B cell (primary cell): ENCODE measurements at regions not wholly inside any gene's neighbourhood (a gene's known extent, or its start where the extent isn't known, plus 50 kb on each side); places are given as distances from the start of the nearest gene placed in this dataset.

Experiments used
- EZH2 ChIP-seq: IDR thresholded peaks from 2 replicates; pipeline ENCODE4 v1.6.1; 2012; ENCODE audit warnings: borderline replicate concordance, low read depth, mild to moderate bottlenecking, moderate library complexity, low read length; ENCODE audit not compliant: insufficient read depth, poor library complexity, severe bottlenecking
- TF ChIP-seq, protein P1 (sequence below): fragments of 200-600 bp; IDR thresholded peaks from one replicate; pipeline ENCODE4 v1.8.0; 2022; ENCODE audit warnings: antibody characterized with exemption, mild to moderate bottlenecking

DNA sequence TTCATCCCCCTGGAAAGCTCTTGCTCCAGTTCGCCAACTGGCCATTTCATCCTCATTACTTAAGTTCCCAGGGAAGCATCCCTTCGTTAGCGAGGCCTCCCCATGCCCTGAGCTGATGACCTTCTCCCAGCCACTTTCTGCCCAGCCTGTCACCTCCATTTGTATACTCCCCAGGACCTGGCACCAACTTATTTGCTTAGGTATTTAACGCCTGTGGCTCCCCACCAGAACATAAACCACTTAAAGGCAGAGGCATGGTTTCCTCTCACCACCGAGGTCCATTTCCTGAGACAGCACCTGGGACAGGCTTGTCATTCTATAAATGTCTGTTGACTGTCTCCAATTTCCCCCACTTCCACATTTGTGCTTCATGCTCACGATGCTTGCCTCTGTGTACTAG, 189.0 kb downstream of the ZNF621 start:
- TF ChIP-seq, protein P1, sequence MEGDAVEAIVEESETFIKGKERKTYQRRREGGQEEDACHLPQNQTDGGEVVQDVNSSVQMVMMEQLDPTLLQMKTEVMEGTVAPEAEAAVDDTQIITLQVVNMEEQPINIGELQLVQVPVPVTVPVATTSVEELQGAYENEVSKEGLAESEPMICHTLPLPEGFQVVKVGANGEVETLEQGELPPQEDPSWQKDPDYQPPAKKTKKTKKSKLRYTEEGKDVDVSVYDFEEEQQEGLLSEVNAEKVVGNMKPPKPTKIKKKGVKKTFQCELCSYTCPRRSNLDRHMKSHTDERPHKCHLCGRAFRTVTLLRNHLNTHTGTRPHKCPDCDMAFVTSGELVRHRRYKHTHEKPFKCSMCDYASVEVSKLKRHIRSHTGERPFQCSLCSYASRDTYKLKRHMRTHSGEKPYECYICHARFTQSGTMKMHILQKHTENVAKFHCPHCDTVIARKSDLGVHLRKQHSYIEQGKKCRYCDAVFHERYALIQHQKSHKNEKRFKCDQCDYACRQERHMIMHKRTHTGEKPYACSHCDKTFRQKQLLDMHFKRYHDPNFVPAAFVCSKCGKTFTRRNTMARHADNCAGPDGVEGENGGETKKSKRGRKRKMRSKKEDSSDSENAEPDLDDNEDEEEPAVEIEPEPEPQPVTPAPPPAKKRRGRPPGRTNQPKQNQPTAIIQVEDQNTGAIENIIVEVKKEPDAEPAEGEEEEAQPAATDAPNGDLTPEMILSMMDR: no peak
- TF ChIP-seq EZH2: no peak
